ENCODE measurements at regions not wholly inside any gene's neighbourhood (a gene's known extent, or its start where the extent isn't known, plus 50 kb on each side); places are given as distances from the start of the nearest gene placed in this dataset.

GRCh38 chr4:180101348-180102083 is 2141.7 kb upstream of the TENM3 start:
- H3K36me3 ChIP-seq: no peaks in the 10 kb centered on the region
- no peak overlapping the region for H3K27ac ChIP-seq
- no peaks in the 10 kb centered on the region for H3K27me3 ChIP-seq
- intact Hi-C loops (cut with DNase I): no loop called here
- ATAC-seq (no peak), DNase-seq (no peak)
- H3K4me1 ChIP-seq: no peaks in the 10 kb centered on the region
- WGBS, 2 donors: 81 to 88% methylated on average over 28 of the region's 28 CpGs
- TF ChIP-seq, protein P1, sequence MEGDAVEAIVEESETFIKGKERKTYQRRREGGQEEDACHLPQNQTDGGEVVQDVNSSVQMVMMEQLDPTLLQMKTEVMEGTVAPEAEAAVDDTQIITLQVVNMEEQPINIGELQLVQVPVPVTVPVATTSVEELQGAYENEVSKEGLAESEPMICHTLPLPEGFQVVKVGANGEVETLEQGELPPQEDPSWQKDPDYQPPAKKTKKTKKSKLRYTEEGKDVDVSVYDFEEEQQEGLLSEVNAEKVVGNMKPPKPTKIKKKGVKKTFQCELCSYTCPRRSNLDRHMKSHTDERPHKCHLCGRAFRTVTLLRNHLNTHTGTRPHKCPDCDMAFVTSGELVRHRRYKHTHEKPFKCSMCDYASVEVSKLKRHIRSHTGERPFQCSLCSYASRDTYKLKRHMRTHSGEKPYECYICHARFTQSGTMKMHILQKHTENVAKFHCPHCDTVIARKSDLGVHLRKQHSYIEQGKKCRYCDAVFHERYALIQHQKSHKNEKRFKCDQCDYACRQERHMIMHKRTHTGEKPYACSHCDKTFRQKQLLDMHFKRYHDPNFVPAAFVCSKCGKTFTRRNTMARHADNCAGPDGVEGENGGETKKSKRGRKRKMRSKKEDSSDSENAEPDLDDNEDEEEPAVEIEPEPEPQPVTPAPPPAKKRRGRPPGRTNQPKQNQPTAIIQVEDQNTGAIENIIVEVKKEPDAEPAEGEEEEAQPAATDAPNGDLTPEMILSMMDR (IDR thresholded peaks at IDR 0.05): no peak
- no peaks in the 10 kb centered on the region for H3K9me3 ChIP-seq
- no peak overlapping the region for H3K4me3 ChIP-seq

DNA sequence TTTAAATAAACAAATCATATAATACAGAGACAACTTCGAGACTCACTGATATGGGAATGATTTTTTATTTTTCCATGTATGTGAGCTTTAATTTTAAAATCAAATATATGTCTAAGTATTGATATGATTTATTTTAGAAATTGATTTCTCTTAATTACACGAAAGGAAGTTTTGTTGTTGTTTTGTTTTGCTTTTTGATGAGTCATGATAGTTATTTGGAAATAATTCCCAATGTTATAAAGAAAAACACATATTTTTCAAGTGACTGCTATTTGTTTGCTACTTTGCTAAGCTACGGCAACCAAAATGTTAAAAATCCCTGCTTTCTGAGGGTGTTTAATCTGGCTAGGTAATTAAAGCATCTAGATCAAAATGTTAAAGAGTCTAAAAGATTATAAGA is 2139.4 kb upstream of the TENM3 start:
- Histone ChIP-seq H3K9me3 (no peaks in the 10 kb centered on the region), H3K27ac (no peak overlapping the region), H3K4me1 (no peaks in the 10 kb centered on the region), H3K27me3 (no peaks in the 10 kb centered on the region), H3K4me3 (no peak overlapping the region), H3K36me3 (no peaks in the 10 kb centered on the region)
- intact Hi-C loops (cut with DNase I): no loop called here
- TF ChIP-seq, protein P1 (IDR thresholded peaks at IDR 0.05): no peak
- ATAC-seq (no peak), DNase-seq (no peak)
- 75 to 86% methylated on average over 3 of the region's 3 CpGs for WGBS, 2 donors

DNA sequence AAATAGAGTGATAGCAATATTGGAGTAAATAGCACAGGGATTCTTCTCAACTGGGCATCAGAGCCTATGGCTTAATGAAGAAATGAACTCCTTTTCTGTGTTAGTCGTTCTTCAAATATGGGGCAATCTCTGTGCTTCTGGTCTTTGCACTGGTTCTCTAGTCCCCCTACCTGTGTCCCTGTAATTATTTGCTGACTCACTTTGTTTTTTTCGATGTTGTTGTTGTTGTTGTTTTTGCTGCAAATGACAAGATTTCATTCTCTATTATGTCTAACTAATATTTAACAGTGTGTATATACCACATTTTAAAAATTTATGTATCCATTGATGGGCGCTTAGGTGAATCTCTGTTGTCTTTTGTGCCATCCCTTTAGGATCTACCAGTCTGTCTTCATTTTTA is 2137.8 kb upstream of the TENM3 start:
- H3K36me3 ChIP-seq: no peaks in the 10 kb centered on the region

GRCh38 chr4:180106122-180106521 is 2137.1 kb upstream of the TENM3 start:
- 82 to 94% methylated on average over 2 of the region's 2 CpGs for WGBS, 2 donors

More for the DNA sequence above, 2137.8 kb upstream of the TENM3 start:
- no peaks in the 10 kb centered on the region for H3K27me3 ChIP-seq
- DNase-seq (no peak), ATAC-seq (no peak)
- H3K9me3 ChIP-seq: no peaks in the 10 kb centered on the region
- no peak overlapping the region for H3K27ac ChIP-seq
- intact Hi-C loops (cut with DNase I): no loop called here
- no peak overlapping the region for H3K4me3 ChIP-seq
- no peaks in the 10 kb centered on the region for H3K4me1 ChIP-seq
- TF ChIP-seq, protein P1 (IDR thresholded peaks at IDR 0.05): no peak
- 79 to 89% methylated on average over 3 of the region's 3 CpGs for WGBS, 2 donors

More at GRCh38 chr4:180106122-180106521, 2137.1 kb upstream of the TENM3 start:
- ATAC-seq (no peak), DNase-seq (no peak)
- Histone ChIP-seq H3K36me3 (no peaks in the 10 kb centered on the region), H3K4me1 (no peaks in the 10 kb centered on the region), H3K9me3 (no peaks in the 10 kb centered on the region), H3K27ac (no peak overlapping the region), H3K4me3 (no peak overlapping the region), H3K27me3 (no peaks in the 10 kb centered on the region)
- intact Hi-C loops (cut with DNase I): no loop called here
- TF ChIP-seq, protein P1 (IDR thresholded peaks at IDR 0.05): no peak
